ENCODE measurements at regions not wholly inside any gene's neighbourhood (a gene's known extent, or its start where the extent isn't known, plus 50 kb on each side); places are given as distances from the start of the nearest gene placed in this dataset.

DNA sequence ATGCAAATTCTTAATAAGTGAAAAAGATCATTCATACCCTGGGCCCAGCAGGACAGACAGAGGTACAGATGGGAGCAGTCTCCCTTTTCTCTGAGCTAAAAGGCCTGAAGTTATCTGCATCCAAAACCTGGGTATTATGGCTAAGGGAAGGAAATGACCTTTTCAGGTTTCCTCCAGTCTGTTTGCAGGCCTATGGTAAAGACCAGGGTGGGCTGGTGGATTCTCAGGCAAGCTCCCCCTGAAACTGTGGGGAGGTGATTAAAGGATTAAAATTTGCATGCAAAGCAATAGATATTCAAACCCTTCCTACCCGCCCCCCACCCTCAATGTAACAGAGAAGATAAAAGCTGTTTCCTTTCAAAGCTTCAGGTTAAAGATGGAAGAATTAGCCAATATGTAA is 471.8 kb upstream of the RUNX1 start:
- H3K4me1 ChIP-seq (ENCODE audit: control insufficient read depth in 1 of 2, insufficient read depth in 2 of 2, low read depth in 1 of 2, low read length in 1 of 2), result no peaks in the 10 kb centered on the region
- CTCF ChIA-PET, result no interaction called here
- no peaks in the 10 kb centered on the region for H3K27me3 ChIP-seq (ENCODE audit: insufficient read depth)
- H3K4me2 ChIP-seq, result no peak overlapping the region
- no peak overlapping the region for H3K27ac ChIP-seq (ENCODE audit: low read depth in 2 of 2, low read length in 1 of 2)
- no peaks in the 10 kb centered on the region for H3F3A ChIP-seq (replicated peaks; ENCODE audit: insufficient read depth)
- no peak overlapping the region for H2AFZ ChIP-seq (ENCODE audit: low read depth)
- no peak for DNase-seq
- TF ChIP-seq RCOR1 (IDR thresholded peaks at IDR 0.05; ENCODE audit: low read length), result no peak
- no peak for TF ChIP-seq NFIC (IDR thresholded peaks at IDR 0.05; ENCODE audit: borderline replicate concordance)
- no peak for TF ChIP-seq JUND (IDR thresholded peaks at IDR 0.05)
- TF ChIP-seq, protein P1, sequence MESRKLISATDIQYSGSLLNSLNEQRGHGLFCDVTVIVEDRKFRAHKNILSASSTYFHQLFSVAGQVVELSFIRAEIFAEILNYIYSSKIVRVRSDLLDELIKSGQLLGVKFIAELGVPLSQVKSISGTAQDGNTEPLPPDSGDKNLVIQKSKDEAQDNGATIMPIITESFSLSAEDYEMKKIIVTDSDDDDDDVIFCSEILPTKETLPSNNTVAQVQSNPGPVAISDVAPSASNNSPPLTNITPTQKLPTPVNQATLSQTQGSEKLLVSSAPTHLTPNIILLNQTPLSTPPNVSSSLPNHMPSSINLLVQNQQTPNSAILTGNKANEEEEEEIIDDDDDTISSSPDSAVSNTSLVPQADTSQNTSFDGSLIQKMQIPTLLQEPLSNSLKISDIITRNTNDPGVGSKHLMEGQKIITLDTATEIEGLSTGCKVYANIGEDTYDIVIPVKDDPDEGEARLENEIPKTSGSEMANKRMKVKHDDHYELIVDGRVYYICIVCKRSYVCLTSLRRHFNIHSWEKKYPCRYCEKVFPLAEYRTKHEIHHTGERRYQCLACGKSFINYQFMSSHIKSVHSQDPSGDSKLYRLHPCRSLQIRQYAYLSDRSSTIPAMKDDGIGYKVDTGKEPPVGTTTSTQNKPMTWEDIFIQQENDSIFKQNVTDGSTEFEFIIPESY (IDR thresholded peaks at IDR 0.05; ENCODE audit: borderline replicate concordance, low read depth), result no peak
- TF ChIP-seq YY1 (IDR thresholded peaks at IDR 0.05; ENCODE audit: low read depth), result no peak
- TF ChIP-seq TAF1 (IDR thresholded peaks at IDR 0.05; ENCODE audit: borderline replicate concordance, low read depth, low read length), result no peak
- TF ChIP-seq, protein P2, sequence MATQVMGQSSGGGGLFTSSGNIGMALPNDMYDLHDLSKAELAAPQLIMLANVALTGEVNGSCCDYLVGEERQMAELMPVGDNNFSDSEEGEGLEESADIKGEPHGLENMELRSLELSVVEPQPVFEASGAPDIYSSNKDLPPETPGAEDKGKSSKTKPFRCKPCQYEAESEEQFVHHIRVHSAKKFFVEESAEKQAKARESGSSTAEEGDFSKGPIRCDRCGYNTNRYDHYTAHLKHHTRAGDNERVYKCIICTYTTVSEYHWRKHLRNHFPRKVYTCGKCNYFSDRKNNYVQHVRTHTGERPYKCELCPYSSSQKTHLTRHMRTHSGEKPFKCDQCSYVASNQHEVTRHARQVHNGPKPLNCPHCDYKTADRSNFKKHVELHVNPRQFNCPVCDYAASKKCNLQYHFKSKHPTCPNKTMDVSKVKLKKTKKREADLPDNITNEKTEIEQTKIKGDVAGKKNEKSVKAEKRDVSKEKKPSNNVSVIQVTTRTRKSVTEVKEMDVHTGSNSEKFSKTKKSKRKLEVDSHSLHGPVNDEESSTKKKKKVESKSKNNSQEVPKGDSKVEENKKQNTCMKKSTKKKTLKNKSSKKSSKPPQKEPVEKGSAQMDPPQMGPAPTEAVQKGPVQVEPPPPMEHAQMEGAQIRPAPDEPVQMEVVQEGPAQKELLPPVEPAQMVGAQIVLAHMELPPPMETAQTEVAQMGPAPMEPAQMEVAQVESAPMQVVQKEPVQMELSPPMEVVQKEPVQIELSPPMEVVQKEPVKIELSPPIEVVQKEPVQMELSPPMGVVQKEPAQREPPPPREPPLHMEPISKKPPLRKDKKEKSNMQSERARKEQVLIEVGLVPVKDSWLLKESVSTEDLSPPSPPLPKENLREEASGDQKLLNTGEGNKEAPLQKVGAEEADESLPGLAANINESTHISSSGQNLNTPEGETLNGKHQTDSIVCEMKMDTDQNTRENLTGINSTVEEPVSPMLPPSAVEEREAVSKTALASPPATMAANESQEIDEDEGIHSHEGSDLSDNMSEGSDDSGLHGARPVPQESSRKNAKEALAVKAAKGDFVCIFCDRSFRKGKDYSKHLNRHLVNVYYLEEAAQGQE (IDR thresholded peaks at IDR 0.05; ENCODE audit: low read depth, low read length), result no peak
- TF ChIP-seq TCF12 (IDR thresholded peaks at IDR 0.05), result no peak
- TF ChIP-seq FOSL2 (IDR thresholded peaks at IDR 0.05; ENCODE audit: borderline replicate concordance, low read depth), result no peak
- TF ChIP-seq FOXM1 (IDR thresholded peaks at IDR 0.05; ENCODE audit: low read depth), result no peak
- TF ChIP-seq EP300 (IDR thresholded peaks at IDR 0.05; ENCODE audit: borderline replicate concordance in 1 of 2, low read depth in 1 of 2, low read length in 1 of 2), result no peak
- TF ChIP-seq GABPA (IDR thresholded peaks at IDR 0.05; ENCODE audit: low read depth), result no peak
- TF ChIP-seq, protein P3, sequence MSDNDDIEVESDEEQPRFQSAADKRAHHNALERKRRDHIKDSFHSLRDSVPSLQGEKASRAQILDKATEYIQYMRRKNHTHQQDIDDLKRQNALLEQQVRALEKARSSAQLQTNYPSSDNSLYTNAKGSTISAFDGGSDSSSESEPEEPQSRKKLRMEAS (IDR thresholded peaks at IDR 0.05; ENCODE audit: low read depth), result no peak
- TF ChIP-seq ELF1 (IDR thresholded peaks at IDR 0.05), result no peak
- no peak for TF ChIP-seq EZH2phosphoT487 (IDR thresholded peaks at IDR 0.05; ENCODE audit: borderline replicate concordance, low read depth)
- TF ChIP-seq RAD21 (IDR thresholded peaks at IDR 0.05; ENCODE audit: low read length), result no peak
- TF ChIP-seq, protein P4, sequence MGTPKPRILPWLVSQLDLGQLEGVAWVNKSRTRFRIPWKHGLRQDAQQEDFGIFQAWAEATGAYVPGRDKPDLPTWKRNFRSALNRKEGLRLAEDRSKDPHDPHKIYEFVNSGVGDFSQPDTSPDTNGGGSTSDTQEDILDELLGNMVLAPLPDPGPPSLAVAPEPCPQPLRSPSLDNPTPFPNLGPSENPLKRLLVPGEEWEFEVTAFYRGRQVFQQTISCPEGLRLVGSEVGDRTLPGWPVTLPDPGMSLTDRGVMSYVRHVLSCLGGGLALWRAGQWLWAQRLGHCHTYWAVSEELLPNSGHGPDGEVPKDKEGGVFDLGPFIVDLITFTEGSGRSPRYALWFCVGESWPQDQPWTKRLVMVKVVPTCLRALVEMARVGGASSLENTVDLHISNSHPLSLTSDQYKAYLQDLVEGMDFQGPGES (IDR thresholded peaks at IDR 0.05; ENCODE audit: low read depth, low read length), result no peak
- no peaks in the 10 kb centered on the region for H3K9me3 ChIP-seq
- H3K9me2 ChIP-seq, result no peaks in the 10 kb centered on the region
- no peak overlapping the region for H3K4me3 ChIP-seq (ENCODE audit: low read depth in 2 of 2, low read length in 1 of 2)
- POLR2A ChIA-PET, result no interaction called here
- WGBS (ENCODE audit: low lambda C conversion rate), result 82% methylated on average over 1 of the region's 1 CpG
- no peaks in the 10 kb centered on the region for H3K79me2 ChIP-seq (ENCODE audit: insufficient read depth)
- no peaks in the 10 kb centered on the region for H3K36me3 ChIP-seq (replicated peaks in 1 of 2; ENCODE audit: control insufficient read depth in 1 of 2, insufficient read depth in 2 of 2, low read length in 1 of 2)
- H3K9ac ChIP-seq, result no peak overlapping the region
- H4K20me1 ChIP-seq (ENCODE audit: insufficient read depth), result no peaks in the 10 kb centered on the region

Data from SK-N-SH (cell line).